KMS-11 (cell line): ENCODE measurements at regions not wholly inside any gene's neighbourhood (a gene's known extent, or its start where the extent isn't known, plus 50 kb on each side); places are given as distances from the start of the nearest gene placed in this dataset.

Source experiments
- H2AFZ ChIP-seq: fragments of 200-600 bp; sonication (generic); 2 replicates; pipeline ENCODE4 v1.6.1; 2016; ENCODE audit warnings: antibody characterized with exemption, mixed run types, low read depth
- H3K27ac ChIP-seq: fragments of 200-600 bp; sonication (generic); 2 replicates; pipeline ENCODE4 v1.6.1; 2016; ENCODE audit warnings: mild to moderate bottlenecking, mixed run types
- H3K27me3 ChIP-seq: fragments of 200-600 bp; sonication (generic); 2 replicates; pipeline ENCODE4 v1.6.1; 2017; ENCODE audit warnings: mild to moderate bottlenecking, low read depth, mixed run types, moderate library complexity; ENCODE audit not compliant: insufficient read depth
- H3K36me3 ChIP-seq: fragments of 200-600 bp; sonication (generic); 2 replicates; pipeline ENCODE4 v1.6.1; 2017; ENCODE audit warnings: mild to moderate bottlenecking, mixed run types; ENCODE audit not compliant: insufficient read depth
- H3K4me1 ChIP-seq: fragments of 200-600 bp; sonication (generic); 2 replicates; pipeline ENCODE4 v1.6.1; 2016; ENCODE audit warnings: mild to moderate bottlenecking, low read depth, mixed run types; ENCODE audit not compliant: poor library complexity, severe bottlenecking
- H3K4me2 ChIP-seq: fragments of 200-600 bp; sonication (generic); 2 replicates; pipeline ENCODE4 v1.7.0; 2016; ENCODE audit warnings: mild to moderate bottlenecking, mixed run types
- H3K4me3 ChIP-seq: fragments of 200-600 bp; sonication (generic); IDR thresholded peaks from 2 replicates; pipeline ENCODE4 v1.6.1; 2017; ENCODE audit warnings: low read depth, low read length, mixed read lengths; ENCODE audit not compliant: insufficient read depth
- H3K79me2 ChIP-seq: fragments of 200-600 bp; sonication (generic); 2 replicates; pipeline ENCODE4 v1.6.1; 2016; ENCODE audit warnings: low read depth, mixed run types; ENCODE audit not compliant: insufficient read depth
- H3K9ac ChIP-seq: fragments of 200-600 bp; sonication (generic); 2 replicates; pipeline ENCODE4 v1.6.1; 2016; ENCODE audit warnings: mild to moderate bottlenecking, mixed run types
- H4K20me1 ChIP-seq: fragments of 200-600 bp; sonication (generic); 2 replicates; pipeline ENCODE4 v1.6.1; 2016; ENCODE audit warnings: mild to moderate bottlenecking, mixed run types; ENCODE audit not compliant: insufficient read depth
- TF ChIP-seq, protein P1 (sequence below): fragments of 200-600 bp; sonication (generic); conservative IDR thresholded peaks from 2 replicates; pipeline ENCODE4 v1.6.1; 2017; ENCODE audit warnings: low read depth, mild to moderate bottlenecking, antibody characterized with exemption, low read length, moderate library complexity, mixed read lengths

DNA sequence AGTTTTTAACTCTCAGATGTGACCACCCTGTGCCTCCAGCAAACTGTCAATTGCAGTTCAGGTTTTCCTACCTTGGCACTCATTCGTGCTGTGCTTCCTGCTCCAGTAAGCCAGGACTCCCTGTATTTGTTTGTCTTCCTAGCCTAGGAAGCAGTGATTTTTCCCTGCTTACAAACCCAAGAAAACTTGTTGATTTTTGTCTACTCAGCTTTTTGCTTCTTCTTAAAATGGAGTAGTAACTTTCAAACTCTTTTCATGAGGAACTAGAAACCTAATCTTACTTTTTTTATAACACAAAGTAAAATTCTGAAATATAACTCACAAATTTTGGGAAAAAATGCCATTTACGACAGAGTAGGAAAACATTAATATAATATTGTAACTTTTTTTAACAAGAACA is 150.6 kb upstream of the TMEFF2 start:
- Histone ChIP-seq H3K4me1 (no peaks in the 10 kb centered on the region), H2AFZ (no peak overlapping the region), H3K27ac (no peak overlapping the region), H3K36me3 (no peaks in the 10 kb centered on the region), H3K79me2 (no peaks in the 10 kb centered on the region), H3K4me2 (no peak overlapping the region), H3K27me3 (no peaks in the 10 kb centered on the region), H3K9ac (no peak overlapping the region), H4K20me1 (no peaks in the 10 kb centered on the region), H3K4me3 (no peak overlapping the region)
- TF ChIP-seq, protein P1, sequence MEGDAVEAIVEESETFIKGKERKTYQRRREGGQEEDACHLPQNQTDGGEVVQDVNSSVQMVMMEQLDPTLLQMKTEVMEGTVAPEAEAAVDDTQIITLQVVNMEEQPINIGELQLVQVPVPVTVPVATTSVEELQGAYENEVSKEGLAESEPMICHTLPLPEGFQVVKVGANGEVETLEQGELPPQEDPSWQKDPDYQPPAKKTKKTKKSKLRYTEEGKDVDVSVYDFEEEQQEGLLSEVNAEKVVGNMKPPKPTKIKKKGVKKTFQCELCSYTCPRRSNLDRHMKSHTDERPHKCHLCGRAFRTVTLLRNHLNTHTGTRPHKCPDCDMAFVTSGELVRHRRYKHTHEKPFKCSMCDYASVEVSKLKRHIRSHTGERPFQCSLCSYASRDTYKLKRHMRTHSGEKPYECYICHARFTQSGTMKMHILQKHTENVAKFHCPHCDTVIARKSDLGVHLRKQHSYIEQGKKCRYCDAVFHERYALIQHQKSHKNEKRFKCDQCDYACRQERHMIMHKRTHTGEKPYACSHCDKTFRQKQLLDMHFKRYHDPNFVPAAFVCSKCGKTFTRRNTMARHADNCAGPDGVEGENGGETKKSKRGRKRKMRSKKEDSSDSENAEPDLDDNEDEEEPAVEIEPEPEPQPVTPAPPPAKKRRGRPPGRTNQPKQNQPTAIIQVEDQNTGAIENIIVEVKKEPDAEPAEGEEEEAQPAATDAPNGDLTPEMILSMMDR: no peak

DNA sequence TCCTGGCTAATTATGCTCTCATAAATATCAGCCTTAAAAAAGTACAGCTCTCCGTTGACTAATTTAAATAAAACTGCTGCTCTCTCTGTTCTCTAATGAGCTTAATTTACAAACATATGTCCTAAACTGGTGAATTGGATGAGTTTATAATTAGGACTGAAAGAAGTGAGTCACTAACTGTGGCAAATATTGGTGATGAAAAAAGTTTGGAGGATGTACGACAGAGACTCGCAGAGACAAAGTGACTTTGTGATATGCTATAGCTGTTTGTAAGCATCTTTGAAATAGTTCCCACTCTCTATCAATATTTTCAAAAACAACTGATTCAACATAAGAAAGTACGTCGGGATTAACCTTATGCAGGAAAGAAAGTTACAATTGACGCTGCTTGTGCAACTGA is 138.9 kb upstream of the TMEFF2 start:
- Histone ChIP-seq H3K4me3 (no peak overlapping the region), H3K79me2 (no peaks in the 10 kb centered on the region), H3K27me3 (no peaks in the 10 kb centered on the region; the same call in 1 of the 2 replicates), H3K9ac (no peak overlapping the region), H2AFZ (no peak overlapping the region), H3K4me1 (no peaks in the 10 kb centered on the region), H3K27ac (no peak overlapping the region), H4K20me1 (no peaks in the 10 kb centered on the region), H3K36me3 (no peaks in the 10 kb centered on the region), H3K4me2 (no peak overlapping the region)
- TF ChIP-seq, protein P1: no peak

DNA sequence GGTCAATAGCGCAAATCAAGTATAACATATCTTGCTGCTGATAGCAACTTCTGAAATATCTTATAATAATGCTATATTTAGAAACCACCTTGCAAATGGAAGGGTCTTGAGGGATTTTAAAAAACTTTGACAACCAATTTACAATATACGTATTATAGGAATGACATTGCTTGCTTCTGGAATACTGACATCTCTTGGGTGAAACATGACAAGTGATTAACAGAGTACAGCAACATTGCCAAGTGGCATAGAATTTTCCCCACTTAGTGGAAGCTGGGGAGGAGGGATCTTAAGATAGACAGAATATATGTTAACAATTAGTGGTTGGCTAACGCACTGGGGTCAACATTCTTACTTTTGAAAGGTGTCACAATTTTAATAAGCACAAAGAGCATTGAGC is 133.6 kb upstream of the TMEFF2 start:
- no peak overlapping the region for H3K4me3 ChIP-seq
- H3K9ac ChIP-seq: no peak overlapping the region
- TF ChIP-seq, protein P1: no peak
- H2AFZ ChIP-seq: no peak overlapping the region
- no peaks in the 10 kb centered on the region for H4K20me1 ChIP-seq
- H3K4me1 ChIP-seq: no peaks in the 10 kb centered on the region
- H3K27me3 ChIP-seq: no peaks in the 10 kb centered on the region; the same call in 1 of the 2 replicates
- no peaks in the 10 kb centered on the region for H3K79me2 ChIP-seq
- H3K4me2 ChIP-seq: no peak overlapping the region
- no peak overlapping the region for H3K27ac ChIP-seq
- H3K36me3 ChIP-seq: no peaks in the 10 kb centered on the region

DNA sequence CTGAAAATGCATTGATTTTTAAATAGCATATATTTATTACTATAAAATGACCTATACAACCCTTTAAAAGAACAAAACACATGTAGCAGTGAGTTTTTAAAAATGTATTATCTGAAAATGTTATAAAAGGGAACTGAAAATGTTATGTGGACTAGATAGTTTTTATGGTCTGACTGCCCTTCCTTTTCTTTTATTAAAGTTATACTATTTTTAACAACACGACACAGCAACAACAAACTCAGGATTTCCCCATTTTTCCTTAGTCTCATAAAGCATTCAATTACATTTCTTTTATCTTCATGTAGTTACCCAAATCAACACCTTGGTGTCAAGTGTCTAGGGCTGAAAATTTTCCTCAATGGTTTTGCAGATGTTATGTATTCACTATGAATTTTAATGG is 132.8 kb upstream of the TMEFF2 start:
- no peaks in the 10 kb centered on the region for H3K36me3 ChIP-seq
- H4K20me1 ChIP-seq: no peaks in the 10 kb centered on the region
- no peaks in the 10 kb centered on the region; the same call in 1 of the 2 replicates for H3K27me3 ChIP-seq
- H3K27ac ChIP-seq: no peak overlapping the region
- H3K4me2 ChIP-seq: no peak overlapping the region
- no peak overlapping the region for H3K4me3 ChIP-seq
- no peaks in the 10 kb centered on the region for H3K4me1 ChIP-seq
- H2AFZ ChIP-seq: no peak overlapping the region
- TF ChIP-seq, protein P1: no peak
- no peaks in the 10 kb centered on the region for H3K79me2 ChIP-seq
- H3K9ac ChIP-seq: no peak overlapping the region
